NCI-H1930 (cell line): ENCODE measurements at regions not wholly inside any gene's neighbourhood (a gene's known extent, or its start where the extent isn't known, plus 50 kb on each side); places are given as distances from the start of the nearest gene placed in this dataset.

Experiments used
- DNase-seq, 2 experiments: peaks; one replicate each; lab custom pipeline; 2025; lab: John Stamatoyannopoulos, UW

GRCh38 chr7:67553378-67553777 lies 556.7 kb downstream of the TYW1 start:
- no peak for DNase-seq

- no peak for DNase-seq
Observed at GRCh38 chr7:67554986-67555385, 558.4 kb downstream of the TYW1 start.

GRCh38 chr7:67564959-67565358 lies 568.3 kb downstream of the TYW1 start:
- DNase-seq, result no peak

- no peak for DNase-seq
Observed at GRCh38 chr7:67566101-67566500, 569.5 kb downstream of the TYW1 start.

- no peak for DNase-seq
Observed at GRCh38 chr7:67571026-67571545, 574.5 kb downstream of the TYW1 start.

- no peak for DNase-seq
Observed at GRCh38 chr7:67573639-67574038, 577.0 kb downstream of the TYW1 start.

- no peak for DNase-seq
Observed at GRCh38 chr7:67588631-67589030, 592.0 kb downstream of the TYW1 start.

- DNase-seq, result no peak
Observed at GRCh38 chr7:67589183-67589582, 592.5 kb downstream of the TYW1 start.

GRCh38 chr7:67590649-67591048 lies 594.0 kb downstream of the TYW1 start:
- no peak for DNase-seq

GRCh38 chr7:67593794-67594193 lies 597.2 kb downstream of the TYW1 start:
- DNase-seq, result peak in 1 of 2 experiments; percentile 27

GRCh38 chr7:67595431-67596180 lies 599.0 kb downstream of the TYW1 start:
- no peak for DNase-seq

- DNase-seq, result no peak
Observed at GRCh38 chr7:67597161-67597560, 600.5 kb downstream of the TYW1 start.

- no peak for DNase-seq
Observed at GRCh38 chr7:67598469-67598868, 601.8 kb downstream of the TYW1 start.

GRCh38 chr7:67599331-67600062 lies 602.9 kb downstream of the TYW1 start:
- no peak for DNase-seq

- DNase-seq, result no peak
Observed at GRCh38 chr7:67602246-67602887, 605.7 kb downstream of the TYW1 start.

- DNase-seq, result no peak
Observed at GRCh38 chr7:67604461-67605386, 608.1 kb downstream of the TYW1 start.

GRCh38 chr7:67608806-67609205 lies 612.2 kb downstream of the TYW1 start:
- DNase-seq, result no peak

- no peak for DNase-seq
Observed at GRCh38 chr7:67610897-67611296, 614.3 kb downstream of the TYW1 start.

GRCh38 chr7:67614843-67615242 lies 618.2 kb downstream of the TYW1 start:
- DNase-seq, result no peak

- DNase-seq, result no peak
Observed at GRCh38 chr7:67616517-67616916, 619.9 kb downstream of the TYW1 start.

GRCh38 chr7:67618556-67619162 lies 622.0 kb downstream of the TYW1 start:
- DNase-seq, result no peak
